Thyroid gland (tissue), 4 donors: ENCODE measurements at regions not wholly inside any gene's neighbourhood (a gene's known extent, or its start where the extent isn't known, plus 50 kb on each side); places are given as distances from the start of the nearest gene placed in this dataset.

Experiments used
- POLR2A ChIP-seq, 2 donors: fragments of 450-650 bp; IDR thresholded peaks; one replicate each; pipeline ENCODE4 v1.6.1; 2017; ENCODE audit warnings: antibody characterized with exemption in 2 of 2, mild to moderate bottlenecking in 2 of 2, moderate library complexity in 1 of 2
- TF ChIP-seq, protein P1 (sequence below), 6 experiments: fragments of 200-600 bp in 3 of 6; fragments of 450-650 bp in 3 of 6; sonication (generic) in 3 of 6; IDR thresholded peaks; one replicate each; pipeline ENCODE4 v1.5.1; 2016 to 2019; ENCODE audit warnings: antibody characterized with exemption in 6 of 6, mild to moderate bottlenecking in 2 of 6, inconsistent platforms in 1 of 6, moderate library complexity in 1 of 6

DNA sequence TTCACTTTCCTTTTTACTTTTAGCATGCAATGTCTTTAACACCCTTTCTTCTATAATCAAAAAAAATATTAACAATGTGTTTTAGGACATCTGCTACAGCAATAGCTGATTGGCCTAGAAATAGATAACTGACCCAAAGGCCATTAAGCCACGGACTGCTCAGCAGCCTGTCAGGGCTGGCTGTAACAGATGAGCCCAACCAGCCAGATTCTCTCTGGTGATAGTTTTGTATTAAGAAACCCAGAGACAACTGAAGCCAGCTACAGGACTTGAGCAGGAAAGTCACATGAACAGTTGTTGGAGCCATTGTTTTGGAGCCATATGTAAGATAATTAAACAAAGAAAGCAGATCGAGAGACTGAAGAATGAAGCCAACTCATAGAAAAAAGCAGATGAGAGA lies 80.3 kb downstream of the DDIT4L start:
- TF ChIP-seq POLR2A (IDR thresholded peaks at IDR 0.05): no peak
- TF ChIP-seq, protein P1, sequence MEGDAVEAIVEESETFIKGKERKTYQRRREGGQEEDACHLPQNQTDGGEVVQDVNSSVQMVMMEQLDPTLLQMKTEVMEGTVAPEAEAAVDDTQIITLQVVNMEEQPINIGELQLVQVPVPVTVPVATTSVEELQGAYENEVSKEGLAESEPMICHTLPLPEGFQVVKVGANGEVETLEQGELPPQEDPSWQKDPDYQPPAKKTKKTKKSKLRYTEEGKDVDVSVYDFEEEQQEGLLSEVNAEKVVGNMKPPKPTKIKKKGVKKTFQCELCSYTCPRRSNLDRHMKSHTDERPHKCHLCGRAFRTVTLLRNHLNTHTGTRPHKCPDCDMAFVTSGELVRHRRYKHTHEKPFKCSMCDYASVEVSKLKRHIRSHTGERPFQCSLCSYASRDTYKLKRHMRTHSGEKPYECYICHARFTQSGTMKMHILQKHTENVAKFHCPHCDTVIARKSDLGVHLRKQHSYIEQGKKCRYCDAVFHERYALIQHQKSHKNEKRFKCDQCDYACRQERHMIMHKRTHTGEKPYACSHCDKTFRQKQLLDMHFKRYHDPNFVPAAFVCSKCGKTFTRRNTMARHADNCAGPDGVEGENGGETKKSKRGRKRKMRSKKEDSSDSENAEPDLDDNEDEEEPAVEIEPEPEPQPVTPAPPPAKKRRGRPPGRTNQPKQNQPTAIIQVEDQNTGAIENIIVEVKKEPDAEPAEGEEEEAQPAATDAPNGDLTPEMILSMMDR (IDR thresholded peaks at IDR 0.05): no peak
